ENCODE measurements at regions not wholly inside any gene's neighbourhood (a gene's known extent, or its start where the extent isn't known, plus 50 kb on each side); places are given as distances from the start of the nearest gene placed in this dataset.
"Not testable (repeated sequence)": the region's sequence is repeated elsewhere in the genome, so short reads cannot be mapped to it uniquely, and the experiment has no call there.

- no peaks in the 10 kb centered on the region for H3K4me1 ChIP-seq (ENCODE audit: insufficient read depth, low read length)
- no peak for DNase-seq
- Mint-ChIP-seq H3K9me3 (peaks cover 0 to 35% (median 8%) of the 10 kb centered on the region in 5 donors), H3K27me3 (no peaks in the 10 kb centered on the region), H3K4me1 (no peaks in the 10 kb centered on the region), H3K4me3 (no peak overlapping the region), H3K27ac (no peak overlapping the region), H3K36me3 (no peaks in the 10 kb centered on the region)
- no peak overlapping the region for H3K4me3 ChIP-seq (ENCODE audit: low read length)
- no peaks in the 10 kb centered on the region for H3K36me3 ChIP-seq (ENCODE audit: insufficient read depth, low read length)
- H3K27ac ChIP-seq (ENCODE audit: low read depth, low read length): no peak overlapping the region
- POLR2A ChIA-PET: no interaction called here
- no peaks in the 10 kb centered on the region for H3K27me3 ChIP-seq (ENCODE audit: insufficient read depth, low read length, poor library complexity, severe bottlenecking)
- H3K9me3 ChIP-seq (ENCODE audit: low read length): no peaks in the 10 kb centered on the region
- CTCF ChIA-PET: no interaction called here
Observed at GRCh38 chr11:38680166-38680565, 2082.1 kb upstream of the RAG2 start.

DNA sequence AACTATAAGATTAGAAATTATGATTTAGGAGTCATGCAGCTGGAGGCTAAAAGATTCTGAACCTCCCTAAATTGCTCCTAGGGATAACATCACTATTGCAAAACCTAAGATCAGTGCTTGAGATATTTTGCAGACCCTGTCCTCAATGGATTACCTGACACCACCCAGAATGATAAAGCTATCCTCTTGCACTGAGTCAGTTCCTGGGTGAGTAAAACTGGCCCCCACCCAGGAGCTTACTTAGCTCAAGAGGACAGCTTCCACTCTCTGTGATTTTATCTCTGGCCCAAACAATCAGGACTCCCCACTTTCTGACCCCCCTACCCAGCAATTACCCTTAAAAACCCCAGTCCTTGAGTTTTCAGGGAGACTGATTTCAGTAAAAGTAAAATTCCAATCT is 2074.4 kb upstream of the RAG2 start:
- CTCF ChIA-PET: no interaction called here
- H3K27ac ChIP-seq (ENCODE audit: low read depth, low read length): no peak overlapping the region
- H3K4me3 ChIP-seq (ENCODE audit: low read length): no peak overlapping the region
- H3K4me3 Mint-ChIP-seq: no peak overlapping the region
- no peaks in the 10 kb centered on the region for H3K36me3 ChIP-seq (ENCODE audit: insufficient read depth, low read length)
- H3K27me3 ChIP-seq (ENCODE audit: insufficient read depth, low read length, poor library complexity, severe bottlenecking): no peaks in the 10 kb centered on the region
- H3K27me3 Mint-ChIP-seq: no peaks in the 10 kb centered on the region
- POLR2A ChIA-PET: no interaction called here
- no peak overlapping the region for H3K27ac Mint-ChIP-seq
- no peak for DNase-seq
- H3K9me3 ChIP-seq (ENCODE audit: low read length): no peaks in the 10 kb centered on the region
- no peaks in the 10 kb centered on the region for H3K36me3 Mint-ChIP-seq
- H3K4me1 ChIP-seq (ENCODE audit: insufficient read depth, low read length): no peaks in the 10 kb centered on the region
- no peaks in the 10 kb centered on the region for H3K4me1 Mint-ChIP-seq
- peaks cover 6 to 33% (median 11%) of the 10 kb centered on the region in 5 donors for H3K9me3 Mint-ChIP-seq

GRCh38 chr11:38667359-38667758 is 2069.3 kb upstream of the RAG2 start:
- ChIA-PET POLR2A (no interaction called here), CTCF (no interaction called here)
- Mint-ChIP-seq H3K27ac (no peak overlapping the region), H3K4me3 (no peak overlapping the region), H3K36me3 (no peaks in the 10 kb centered on the region), H3K4me1 (no peaks in the 10 kb centered on the region), H3K27me3 (no peaks in the 10 kb centered on the region), H3K9me3 (peaks cover 3 to 44% (median 7%) of the 10 kb centered on the region in 5 donors)
- H3K27me3 ChIP-seq (ENCODE audit: insufficient read depth, low read length, poor library complexity, severe bottlenecking): no peaks in the 10 kb centered on the region
- no peak overlapping the region for H3K27ac ChIP-seq (ENCODE audit: low read depth, low read length)
- no peaks in the 10 kb centered on the region for H3K36me3 ChIP-seq (ENCODE audit: insufficient read depth, low read length)
- no peak overlapping the region for H3K4me3 ChIP-seq (ENCODE audit: low read length)
- H3K4me1 ChIP-seq (ENCODE audit: insufficient read depth, low read length): no peaks in the 10 kb centered on the region
- no peaks in the 10 kb centered on the region for H3K9me3 ChIP-seq (ENCODE audit: low read length)
- no peak for DNase-seq

GRCh38 chr11:38648604-38649003 is 2050.6 kb upstream of the RAG2 start:
- Histone ChIP-seq H3K27me3 (ENCODE audit: insufficient read depth, low read length, poor library complexity, severe bottlenecking) (no peaks in the 10 kb centered on the region), H3K4me1 (ENCODE audit: insufficient read depth, low read length) (no peaks in the 10 kb centered on the region), H3K36me3 (ENCODE audit: insufficient read depth, low read length) (no peaks in the 10 kb centered on the region), H3K9me3 (ENCODE audit: low read length) (no peaks in the 10 kb centered on the region), H3K27ac (ENCODE audit: low read depth, low read length) (no peak overlapping the region), H3K4me3 (ENCODE audit: low read length) (no peak overlapping the region)
- no peak for DNase-seq
- ChIA-PET POLR2A (no interaction called here), CTCF (no interaction called here)
- no peak overlapping the region for H3K4me3 Mint-ChIP-seq
- H3K9me3 Mint-ChIP-seq: peaks cover 2 to 22% (median 3%) of the 10 kb centered on the region in 5 donors
- H3K27ac Mint-ChIP-seq: no peak overlapping the region
- no peaks in the 10 kb centered on the region for H3K4me1 Mint-ChIP-seq
- no peaks in the 10 kb centered on the region for H3K36me3 Mint-ChIP-seq
- no peaks in the 10 kb centered on the region for H3K27me3 Mint-ChIP-seq

DNA sequence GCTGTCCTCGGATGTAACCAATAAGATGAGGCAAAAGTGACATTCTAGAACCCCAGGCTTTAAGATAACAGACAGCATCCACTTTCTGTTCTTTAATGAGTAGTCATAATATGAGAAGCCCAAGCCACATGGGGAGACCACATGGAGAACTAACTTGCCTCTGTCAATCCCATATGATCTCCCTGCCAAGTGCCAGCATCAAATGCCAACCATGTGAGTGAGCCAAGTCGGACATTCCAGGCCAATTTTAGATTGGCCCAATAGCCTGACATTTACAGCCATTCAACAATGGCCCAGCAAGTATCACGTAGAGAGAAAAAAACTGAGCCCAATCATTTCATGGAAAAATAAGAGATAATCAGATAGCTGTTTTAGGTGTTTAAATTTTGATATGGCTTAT is 2048.3 kb upstream of the RAG2 start:
- no peaks in the 10 kb centered on the region for H3K36me3 Mint-ChIP-seq

DNA sequence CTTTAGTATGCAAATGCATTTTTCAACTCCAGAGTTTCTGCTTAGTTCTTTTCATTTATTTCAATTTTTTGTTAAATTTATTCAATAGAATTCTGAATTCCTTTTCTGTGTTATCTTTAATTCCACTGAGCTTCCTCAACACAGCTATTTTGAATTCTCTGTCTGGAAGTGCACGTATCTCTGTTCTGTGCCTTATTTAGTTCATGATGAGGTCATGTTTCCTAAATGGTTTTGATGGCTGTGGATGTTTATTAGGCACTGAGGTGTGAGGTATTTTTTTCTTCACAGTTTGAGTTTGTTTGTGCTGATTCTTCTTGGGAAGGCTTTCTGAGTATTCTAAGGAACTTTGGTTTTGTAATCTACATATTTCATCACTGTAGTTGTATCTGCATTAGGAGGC is 2042.8 kb upstream of the RAG2 start:
- H3K9me3 ChIP-seq (ENCODE audit: low read length): peaks cover 4% of the 10 kb centered on the region
- no peaks in the 10 kb centered on the region for H3K27me3 ChIP-seq (ENCODE audit: insufficient read depth, low read length, poor library complexity, severe bottlenecking)
- no peaks in the 10 kb centered on the region for H3K4me1 ChIP-seq (ENCODE audit: insufficient read depth, low read length)
- no peak overlapping the region for H3K4me3 ChIP-seq (ENCODE audit: low read length)
- no peaks in the 10 kb centered on the region for H3K36me3 ChIP-seq (ENCODE audit: insufficient read depth, low read length)
- Mint-ChIP-seq H3K36me3 (no peaks in the 10 kb centered on the region), H3K9me3 (peaks cover 7 to 43% (median 20%) of the 10 kb centered on the region in 5 donors), H3K27me3 (no peaks in the 10 kb centered on the region), H3K27ac (no peak overlapping the region), H3K4me1 (no peaks in the 10 kb centered on the region), H3K4me3 (no peak overlapping the region)
- no peak overlapping the region for H3K27ac ChIP-seq (ENCODE audit: low read depth, low read length)
- CTCF ChIA-PET: no interaction called here
- no peak for DNase-seq
- POLR2A ChIA-PET: no interaction called here

More for the DNA sequence above, 2048.3 kb upstream of the RAG2 start:
- no peaks in the 10 kb centered on the region for H3K4me1 ChIP-seq (ENCODE audit: insufficient read depth, low read length)
- H3K9me3 Mint-ChIP-seq: peaks cover 2 to 22% (median 6%) of the 10 kb centered on the region in 5 donors
- H3K4me3 ChIP-seq (ENCODE audit: low read length): no peak overlapping the region
- ChIA-PET POLR2A (no interaction called here), CTCF (no interaction called here)
- no peak overlapping the region for H3K27ac ChIP-seq (ENCODE audit: low read depth, low read length)
- peaks cover 4% of the 10 kb centered on the region for H3K9me3 ChIP-seq (ENCODE audit: low read length)
- no peak overlapping the region for H3K27ac Mint-ChIP-seq
- H3K36me3 ChIP-seq (ENCODE audit: insufficient read depth, low read length): no peaks in the 10 kb centered on the region
- no peak for DNase-seq
- H3K27me3 Mint-ChIP-seq: no peaks in the 10 kb centered on the region
- no peaks in the 10 kb centered on the region for H3K27me3 ChIP-seq (ENCODE audit: insufficient read depth, low read length, poor library complexity, severe bottlenecking)
- no peaks in the 10 kb centered on the region for H3K4me1 Mint-ChIP-seq
- no peak overlapping the region for H3K4me3 Mint-ChIP-seq

GRCh38 chr11:38612701-38613100 is 2014.7 kb upstream of the RAG2 start:
- Histone ChIP-seq H3K27ac (ENCODE audit: low read depth, low read length) (no peak overlapping the region), H3K4me3 (ENCODE audit: low read length) (no peak overlapping the region), H3K27me3 (ENCODE audit: insufficient read depth, low read length, poor library complexity, severe bottlenecking) (no peaks in the 10 kb centered on the region), H3K9me3 (ENCODE audit: low read length) (no peaks in the 10 kb centered on the region), H3K36me3 (ENCODE audit: insufficient read depth, low read length) (no peaks in the 10 kb centered on the region), H3K4me1 (ENCODE audit: insufficient read depth, low read length) (no peaks in the 10 kb centered on the region)
- Mint-ChIP-seq H3K9me3 (peaks cover 7 to 34% (median 14%) of the 10 kb centered on the region in 5 donors), H3K4me1 (no peaks in the 10 kb centered on the region), H3K27me3 (no peaks in the 10 kb centered on the region), H3K4me3 (no peak overlapping the region), H3K27ac (no peak overlapping the region), H3K36me3 (no peaks in the 10 kb centered on the region)
- no peak for DNase-seq
- ChIA-PET CTCF (no interaction called here), POLR2A (no interaction called here)

GRCh38 chr11:38601371-38601770 is 2003.3 kb upstream of the RAG2 start:
- H3K27me3 Mint-ChIP-seq; H3K27me3 ChIP-seq (ENCODE audit: insufficient read depth, low read length, poor library complexity, severe bottlenecking); DNase-seq; CTCF ChIA-PET; H3K4me1 Mint-ChIP-seq; H3K27ac Mint-ChIP-seq; H3K36me3 ChIP-seq (ENCODE audit: insufficient read depth, low read length); H3K4me3 Mint-ChIP-seq; POLR2A ChIA-PET; H3K36me3 Mint-ChIP-seq; H3K27ac ChIP-seq (ENCODE audit: low read depth, low read length); H3K4me1 ChIP-seq (ENCODE audit: insufficient read depth, low read length); H3K9me3 ChIP-seq (ENCODE audit: low read length); H3K4me3 ChIP-seq (ENCODE audit: low read length): not testable (repeated sequence)
- H3K9me3 Mint-ChIP-seq: peaks cover 8 to 27% (median 11%) of the 10 kb centered on the region in 5 donors

DNA sequence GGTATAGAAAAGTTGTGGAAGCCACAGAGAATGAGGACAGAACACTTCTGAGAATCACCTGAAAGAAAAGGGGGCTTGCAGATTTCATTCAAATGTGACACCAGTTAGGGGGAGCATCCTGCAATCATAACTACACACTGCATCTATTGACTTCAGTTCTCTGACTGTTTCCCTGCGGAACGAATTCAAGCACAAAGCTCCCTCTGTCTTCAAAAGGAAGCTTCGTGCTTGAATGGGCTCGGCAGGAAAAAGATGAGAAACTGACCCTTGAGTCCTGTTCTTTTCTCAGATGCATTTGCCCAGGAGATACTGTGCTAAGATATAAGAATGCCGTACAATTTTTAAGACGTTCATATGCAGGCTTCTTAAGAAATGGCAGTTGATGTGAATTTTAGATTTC is 2000.4 kb upstream of the RAG2 start:
- no peak for DNase-seq
- Mint-ChIP-seq H3K4me3 (no peak overlapping the region), H3K27me3 (no peaks in the 10 kb centered on the region), H3K27ac (no peak overlapping the region), H3K9me3 (peaks cover 4 to 20% (median 9%) of the 10 kb centered on the region in 5 donors), H3K4me1 (no peaks in the 10 kb centered on the region), H3K36me3 (no peaks in the 10 kb centered on the region)
- Histone ChIP-seq H3K27ac (ENCODE audit: low read depth, low read length) (no peak overlapping the region), H3K4me1 (ENCODE audit: insufficient read depth, low read length) (no peaks in the 10 kb centered on the region), H3K27me3 (ENCODE audit: insufficient read depth, low read length, poor library complexity, severe bottlenecking) (no peaks in the 10 kb centered on the region), H3K9me3 (ENCODE audit: low read length) (no peaks in the 10 kb centered on the region), H3K36me3 (ENCODE audit: insufficient read depth, low read length) (no peaks in the 10 kb centered on the region), H3K4me3 (ENCODE audit: low read length) (no peak overlapping the region)
- POLR2A ChIA-PET: no interaction called here
- CTCF ChIA-PET: interaction anchor here (1.2 kb wide), 1 partner anchor 14 kb away, joined by 3 read pairs; no protein-coding TSS in a partner anchor

All from CD8-positive, alpha-beta memory T cell (primary cell).